ENCODE measurements at regions not wholly inside any gene's neighbourhood (a gene's known extent, or its start where the extent isn't known, plus 50 kb on each side); places are given as distances from the start of the nearest gene placed in this dataset.
A peak's percentile ranks its signal among the peaks of the same experiment; 100 is the strongest.

DNA sequence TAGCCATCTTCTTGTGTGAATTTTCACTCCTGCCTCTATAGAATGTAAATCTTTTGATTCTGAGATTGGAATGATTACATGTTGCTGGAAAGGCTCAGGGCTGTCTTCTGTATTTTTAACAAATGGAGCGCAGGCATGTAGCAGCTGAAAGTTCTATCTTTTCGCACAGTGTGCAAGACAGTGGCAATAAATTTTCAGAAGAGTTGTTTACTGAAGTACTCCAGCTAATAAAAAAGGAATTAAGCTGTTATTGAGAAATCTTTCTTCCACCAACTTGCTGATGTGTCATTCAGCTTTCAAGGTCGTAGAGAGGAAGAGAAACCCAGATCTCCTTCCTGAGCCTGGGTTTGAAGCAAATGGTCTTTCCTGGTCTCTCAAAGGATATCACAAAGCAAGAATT is 122.0 kb upstream of the PUDP start:
- no peak for DNase-seq

DNA sequence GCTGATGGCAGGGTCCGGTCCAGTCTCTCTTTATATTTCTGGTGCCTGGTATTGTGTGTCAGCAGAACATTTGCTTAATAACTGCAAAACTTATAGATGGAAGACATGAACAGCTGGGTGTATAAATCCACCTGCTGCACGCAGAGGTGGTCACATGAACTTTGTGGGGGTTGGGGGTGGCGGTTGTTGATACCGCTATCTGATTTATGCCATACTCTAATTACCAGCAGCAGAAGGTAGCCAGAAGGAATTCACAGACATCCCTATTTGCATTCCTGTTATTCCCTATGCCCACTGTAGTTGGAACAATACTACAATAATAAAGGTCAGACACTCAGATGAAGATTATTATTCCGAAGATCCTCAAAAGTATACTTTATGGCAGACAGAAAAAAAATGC is 121.6 kb upstream of the PUDP start:
- DNase-seq: no peak

DNA sequence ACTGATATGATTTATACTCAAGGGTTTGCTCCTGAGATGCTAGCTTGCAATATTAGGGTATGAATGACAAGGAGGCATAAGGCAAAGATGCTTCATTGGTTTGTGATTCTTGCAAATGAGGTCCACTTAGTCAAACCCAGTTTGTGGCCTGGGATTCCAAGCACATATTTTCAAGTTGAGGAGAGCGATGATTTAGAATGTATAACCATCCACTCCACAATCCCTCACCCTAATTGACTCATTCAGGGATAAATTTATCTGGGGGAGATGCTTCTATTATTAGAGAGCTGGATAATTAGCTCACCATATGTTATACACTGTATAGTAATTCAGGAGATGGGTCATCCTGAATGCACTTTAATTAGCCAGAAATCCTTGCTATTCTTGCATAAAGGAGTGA is 118.3 kb upstream of the PUDP start:
- DNase-seq: no peak

DNA sequence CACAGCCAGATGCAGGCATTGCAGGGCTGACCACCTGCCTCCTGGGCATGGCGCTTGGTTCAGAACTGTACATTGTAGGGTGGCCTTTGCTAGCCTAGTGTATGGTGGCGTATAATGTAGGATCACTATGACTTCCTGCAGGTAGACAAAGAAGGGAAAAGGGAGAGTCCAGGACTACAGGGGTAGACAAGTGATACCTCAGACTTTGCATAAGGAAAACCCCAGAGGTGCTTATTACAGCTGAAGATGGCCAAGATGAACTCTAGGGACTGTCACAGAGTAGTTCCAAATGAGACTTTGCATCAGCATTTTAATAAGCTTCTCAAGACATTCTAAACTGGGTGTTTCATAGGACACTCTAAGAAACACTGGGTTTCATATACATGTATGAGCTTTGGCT is 116.4 kb upstream of the PUDP start:
- no peak for DNase-seq

DNA sequence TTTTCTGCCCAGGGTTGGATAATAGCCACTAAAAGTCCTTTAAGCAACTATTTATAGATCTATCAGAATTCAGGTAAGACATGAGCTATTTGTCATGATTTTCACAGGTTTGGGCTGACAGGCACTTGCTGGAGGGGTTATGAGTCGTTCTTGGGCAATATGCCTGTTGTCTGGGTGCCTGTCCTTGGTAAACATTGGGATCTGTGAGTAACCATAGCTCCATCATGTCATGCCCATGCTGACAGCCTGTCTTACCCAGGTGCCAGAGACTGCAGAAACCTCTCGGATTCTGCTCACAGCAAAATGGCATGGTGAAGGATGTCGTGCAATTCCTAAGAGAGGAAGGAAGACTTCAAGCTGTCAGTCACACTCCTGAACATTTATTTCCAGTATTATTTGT is 116.0 kb upstream of the PUDP start:
- DNase-seq: no peak

DNA sequence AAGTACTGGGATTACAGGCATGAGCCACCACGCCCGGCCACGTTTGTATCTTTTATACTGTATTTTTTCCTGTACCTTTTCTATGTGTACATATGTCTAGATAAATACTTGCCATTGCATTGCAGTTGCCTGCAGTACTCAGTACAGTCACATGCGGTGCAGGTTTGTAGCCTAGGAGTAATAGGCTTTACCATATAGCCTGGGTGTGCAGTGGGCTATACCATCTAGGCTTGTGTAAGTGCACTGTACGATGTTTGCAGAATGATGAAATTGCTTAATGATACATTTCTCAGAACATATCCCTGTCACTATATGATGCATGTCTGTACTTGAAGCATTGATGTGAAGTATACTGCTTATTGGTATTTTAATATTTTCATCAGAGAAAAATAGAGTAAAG is 115.4 kb upstream of the PUDP start:
- no peak for DNase-seq

DNA sequence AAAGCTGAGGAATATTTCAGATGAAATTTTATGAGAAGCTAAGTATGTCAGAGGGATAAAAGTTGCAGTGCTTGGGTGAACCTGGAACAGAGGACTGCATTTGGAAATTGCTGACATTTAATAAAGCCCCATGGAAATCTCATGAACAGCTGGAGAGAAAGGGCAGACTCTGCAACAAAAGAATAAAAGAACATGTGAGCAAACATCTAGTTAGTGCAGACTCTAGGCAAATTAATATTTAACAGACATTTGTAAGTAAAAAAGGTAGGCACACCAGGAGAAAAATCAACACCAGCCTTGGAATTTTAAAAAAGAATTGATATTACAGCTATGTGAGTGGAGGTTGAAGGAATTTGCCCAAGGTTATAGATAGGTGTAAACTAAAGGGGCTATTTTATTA is 114.6 kb upstream of the PUDP start:
- no peak for DNase-seq

DNA sequence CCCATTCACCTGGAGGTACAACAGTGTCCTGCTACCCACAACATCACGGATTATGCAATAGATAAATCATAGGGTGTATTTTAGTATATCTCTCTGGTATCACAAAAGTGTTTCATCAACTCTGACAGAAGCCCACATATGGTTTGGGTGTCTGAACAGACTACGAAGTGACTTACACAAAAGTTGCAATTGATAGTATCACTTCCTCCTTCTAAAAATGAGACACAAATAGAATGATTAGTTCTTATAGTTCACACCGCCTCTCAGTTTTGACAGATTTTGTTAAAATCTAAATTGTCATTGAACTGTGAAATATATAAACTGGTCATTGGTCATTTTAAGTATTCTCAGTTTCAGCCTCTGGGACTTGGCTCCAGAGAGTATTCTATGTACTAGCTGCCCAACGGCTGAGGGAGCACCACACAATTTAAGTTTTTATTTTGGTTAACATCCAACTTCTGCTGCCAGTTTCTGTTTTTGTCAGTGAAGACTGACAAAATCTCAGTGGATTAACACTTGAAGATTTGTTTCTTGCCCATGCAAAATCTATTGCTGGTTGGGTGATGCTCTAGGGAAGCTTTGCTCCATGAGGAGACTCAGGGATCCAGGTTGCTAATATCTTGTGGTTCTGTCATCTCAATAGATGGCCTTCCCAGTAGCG is 113.8 kb upstream of the PUDP start:
- no peak for DNase-seq

DNA sequence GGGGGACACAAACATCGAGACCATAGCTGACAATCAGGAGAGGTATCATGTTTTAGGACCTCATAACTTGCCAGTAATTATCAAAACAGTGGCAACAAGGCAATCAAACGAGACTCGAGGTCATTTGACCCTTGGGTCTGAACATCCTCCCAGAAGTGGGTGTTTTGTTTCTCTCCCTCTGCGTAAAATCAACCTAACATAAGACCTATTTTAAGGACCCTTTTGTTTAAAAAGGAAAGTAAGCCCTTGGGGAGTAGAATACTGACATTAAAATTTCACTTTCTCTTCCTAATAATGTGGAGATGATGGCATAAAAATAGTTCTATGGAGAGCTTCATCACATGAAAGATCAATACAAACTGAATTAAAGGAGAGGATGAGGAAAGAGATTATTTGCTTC is 106.2 kb upstream of the PUDP start:
- DNase-seq: no peak

DNA sequence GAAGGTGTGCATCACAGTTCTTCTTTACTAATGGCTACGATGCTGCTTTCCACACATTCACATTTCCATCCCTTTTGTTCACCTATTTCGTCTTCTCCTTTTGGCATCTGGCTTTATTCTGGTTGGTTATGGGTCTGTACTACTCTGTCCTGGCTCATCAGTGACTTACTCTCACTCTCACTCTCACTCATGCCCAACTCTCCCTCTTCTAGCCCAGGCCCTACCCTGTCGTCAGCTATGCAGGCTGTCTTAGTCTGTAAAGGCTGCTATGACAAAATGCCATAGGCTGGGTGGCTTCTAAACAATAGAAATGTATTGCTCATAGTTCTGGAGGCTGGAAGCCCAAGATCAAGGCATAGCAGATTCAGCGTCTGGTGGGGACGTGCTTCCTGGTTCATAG is 105.6 kb upstream of the PUDP start:
- DNase-seq: no peak

DNA sequence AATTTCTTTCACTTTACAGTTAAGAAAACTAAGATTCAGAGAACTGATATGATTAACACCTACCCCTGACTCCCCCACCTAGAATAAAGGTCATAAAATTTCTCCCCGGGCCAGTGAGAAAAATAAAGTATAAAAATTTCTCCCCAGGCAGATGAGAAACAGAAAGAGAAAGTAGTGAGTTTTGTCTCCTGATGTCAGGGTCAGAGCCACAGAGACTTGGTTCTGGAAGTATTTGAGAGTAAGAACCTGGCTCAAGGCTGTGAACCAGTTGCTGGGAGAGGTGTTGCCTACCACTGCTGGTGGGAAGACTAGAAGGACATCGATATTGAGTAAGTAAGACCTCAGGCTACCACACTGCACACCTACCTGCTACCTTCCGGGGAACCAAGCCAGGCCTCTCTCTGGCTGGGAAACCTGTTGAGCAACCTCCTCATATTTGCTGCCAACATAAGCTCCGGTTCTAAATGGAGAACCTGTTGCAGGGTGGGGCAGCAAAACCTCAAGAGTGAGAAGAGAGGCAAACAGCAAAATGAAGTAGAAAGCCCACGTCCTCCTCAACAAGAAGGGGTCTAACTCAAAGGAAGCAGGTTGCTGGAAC is 104.2 kb upstream of the PUDP start:
- peak; percentile 16 for DNase-seq

DNA sequence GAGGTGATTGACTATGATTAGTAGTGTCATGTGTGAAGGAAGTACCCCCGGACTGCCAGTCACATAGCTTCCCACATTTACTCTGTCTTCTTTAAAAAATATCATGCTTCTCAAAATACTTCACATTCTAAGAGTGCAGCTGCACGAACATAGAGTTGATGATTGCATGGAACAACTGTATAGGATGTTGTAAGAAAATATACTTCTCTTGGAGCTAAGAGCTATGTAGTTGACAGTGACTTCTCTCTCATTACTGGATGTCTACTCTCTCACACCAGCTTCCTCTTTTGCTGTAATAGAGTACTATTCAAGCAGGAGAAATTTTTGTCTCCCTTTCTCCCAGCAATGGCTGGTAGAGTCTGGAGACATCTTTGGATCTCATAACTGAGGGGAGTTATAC is 99.4 kb upstream of the PUDP start:
- no peak for DNase-seq

DNA sequence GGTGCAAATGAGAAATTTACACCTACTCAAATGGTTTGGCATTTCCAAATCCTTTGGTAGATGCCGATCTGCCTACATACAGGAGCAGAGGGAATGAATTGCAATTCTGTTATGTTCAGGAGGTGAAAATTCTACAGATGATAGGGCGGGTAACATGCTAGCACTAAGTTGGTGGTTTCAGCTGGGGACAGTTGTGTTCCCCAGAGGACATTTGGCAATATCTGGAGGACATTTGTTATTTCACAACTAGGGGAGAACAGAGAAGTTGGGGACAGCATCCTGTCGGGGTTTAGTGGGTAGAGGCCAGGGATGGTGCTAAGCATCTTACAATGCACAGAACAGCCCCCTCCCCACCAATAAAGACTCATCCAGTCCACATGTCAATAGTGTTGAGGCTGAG is 96.5 kb upstream of the PUDP start:
- no peak for DNase-seq

DNA sequence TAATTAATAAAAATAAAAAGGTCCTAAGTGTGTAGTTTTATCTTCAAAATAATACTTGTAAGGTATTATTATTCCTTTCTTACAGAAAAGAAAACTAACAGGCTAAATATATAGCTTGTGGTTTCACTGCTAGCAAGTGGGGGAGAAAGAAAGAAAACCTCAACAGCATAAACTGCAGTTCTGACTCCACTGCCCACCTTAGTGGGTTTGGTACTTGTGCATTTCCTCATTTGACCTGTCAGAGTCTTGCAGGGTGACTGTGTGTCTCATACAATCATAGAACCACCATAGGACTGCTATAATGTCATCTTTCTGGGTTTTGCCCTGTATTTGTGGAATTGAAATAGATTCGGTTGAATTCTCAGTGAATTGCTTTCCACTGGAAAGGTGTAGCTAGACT is 94.7 kb upstream of the PUDP start:
- DNase-seq: no peak

DNA sequence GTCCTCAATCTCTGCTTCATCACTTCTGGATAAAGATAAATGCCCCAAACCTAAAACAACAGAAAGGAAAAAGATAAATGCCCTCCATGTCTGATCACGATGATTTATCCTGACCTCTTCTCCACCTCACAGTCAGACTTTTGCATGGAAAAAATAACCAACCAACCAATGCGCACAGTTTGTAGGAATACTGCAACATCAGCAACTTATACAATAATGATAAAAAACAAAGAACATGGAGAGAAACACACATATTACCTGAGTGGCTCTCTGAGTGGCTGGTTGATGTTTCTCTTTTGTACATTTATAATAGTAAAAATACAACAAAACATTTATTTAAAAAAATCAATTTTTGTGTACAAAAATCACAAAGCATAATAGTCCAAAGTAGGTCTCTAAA is 93.0 kb upstream of the PUDP start:
- DNase-seq: no peak

DNA sequence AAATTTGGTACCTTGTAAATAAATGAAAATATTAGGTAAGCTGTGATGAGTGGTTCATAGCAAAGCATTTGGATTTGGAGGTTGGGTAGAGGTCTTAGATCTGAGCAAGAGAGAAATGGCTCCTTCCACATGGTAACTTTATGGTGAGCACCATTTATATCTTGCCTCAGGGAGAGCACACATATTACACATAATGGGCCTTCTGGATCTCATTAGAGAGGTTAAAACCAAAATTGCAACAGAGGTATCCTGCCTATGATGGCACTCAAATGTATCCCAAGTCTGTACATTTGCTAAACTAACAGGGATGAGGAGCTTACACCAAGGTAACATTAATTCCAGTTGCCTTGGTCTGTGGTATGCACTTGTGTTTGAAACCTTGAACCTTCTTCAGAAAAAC is 87.1 kb upstream of the PUDP start:
- DNase-seq: no peak

DNA sequence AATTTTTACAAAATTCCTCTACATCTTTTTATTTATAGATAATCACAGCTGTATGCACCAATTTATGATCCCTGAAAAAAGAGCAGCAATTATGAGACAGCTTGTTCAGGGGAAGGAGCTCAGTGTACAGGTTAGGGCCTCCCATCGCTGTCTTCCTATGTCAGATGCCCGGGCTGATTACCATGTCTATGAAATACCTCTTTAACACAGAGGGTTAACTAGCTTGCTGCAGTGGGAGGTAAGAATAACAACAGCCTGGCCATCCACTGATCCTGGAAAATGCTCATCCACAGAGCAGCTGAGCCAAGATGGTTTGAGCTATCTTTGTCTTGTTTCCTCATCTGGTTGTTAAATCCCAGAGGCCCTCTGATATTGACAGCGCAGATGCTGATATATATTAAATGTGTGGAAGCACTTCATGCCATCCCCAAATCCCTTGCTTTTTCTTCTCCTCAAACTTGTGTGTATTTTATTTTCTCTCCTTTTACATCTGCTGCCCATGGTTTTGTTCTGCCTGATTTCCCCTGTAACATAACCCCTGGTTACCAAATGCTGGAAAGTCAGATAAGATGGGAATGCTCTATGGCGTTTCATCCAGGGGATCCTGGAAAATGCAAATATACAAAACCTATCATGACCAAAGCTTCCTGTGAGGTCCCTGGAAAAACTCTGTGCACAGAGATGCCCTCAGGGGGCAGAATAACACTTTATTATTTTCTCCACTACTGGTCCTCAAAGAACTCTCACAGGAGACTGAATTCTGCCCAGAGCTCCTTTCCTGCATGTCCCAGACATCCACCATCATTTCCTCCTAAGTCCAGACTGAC is 85.8 kb upstream of the PUDP start:
- no peak for DNase-seq

DNA sequence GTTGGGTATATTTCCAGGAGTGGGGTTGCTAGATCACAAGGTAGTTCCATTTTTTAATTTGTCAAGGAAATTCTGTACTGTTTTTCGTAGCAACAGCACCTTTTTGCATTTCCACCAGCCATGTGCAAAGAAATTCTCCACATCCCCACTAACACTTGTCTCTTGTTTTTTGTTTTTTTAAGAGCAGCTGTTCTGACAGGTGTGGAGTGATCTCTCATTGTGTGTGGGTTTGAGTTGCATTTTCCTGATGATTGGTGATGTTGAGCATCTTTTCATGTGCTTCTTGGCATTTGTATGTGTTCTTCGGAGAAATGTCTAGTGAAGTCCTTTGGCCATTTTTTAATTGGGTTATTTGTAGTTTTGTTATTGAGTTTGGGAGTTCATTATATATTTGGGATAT is 80.3 kb upstream of the PUDP start:
- no peak for DNase-seq

DNA sequence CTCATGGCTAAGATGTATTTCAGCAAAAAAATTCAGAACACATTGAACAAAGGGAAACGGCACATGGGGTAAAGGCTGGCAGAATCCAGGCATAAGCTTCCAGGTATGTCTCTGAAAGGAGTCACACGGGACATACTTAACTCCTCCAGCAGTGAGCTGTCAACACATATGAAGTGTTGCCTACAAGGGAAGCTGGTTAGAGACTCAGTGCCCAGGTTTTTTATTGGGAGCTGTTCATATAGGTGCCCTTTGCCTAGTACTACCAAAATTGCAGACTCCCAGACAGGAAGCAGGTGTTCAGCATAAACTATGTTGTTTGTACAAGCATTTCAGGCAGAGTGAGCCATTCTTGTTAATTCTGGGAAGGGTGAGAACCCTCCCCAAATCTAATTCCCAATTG is 77.4 kb upstream of the PUDP start:
- DNase-seq: peak; percentile 16

DNA sequence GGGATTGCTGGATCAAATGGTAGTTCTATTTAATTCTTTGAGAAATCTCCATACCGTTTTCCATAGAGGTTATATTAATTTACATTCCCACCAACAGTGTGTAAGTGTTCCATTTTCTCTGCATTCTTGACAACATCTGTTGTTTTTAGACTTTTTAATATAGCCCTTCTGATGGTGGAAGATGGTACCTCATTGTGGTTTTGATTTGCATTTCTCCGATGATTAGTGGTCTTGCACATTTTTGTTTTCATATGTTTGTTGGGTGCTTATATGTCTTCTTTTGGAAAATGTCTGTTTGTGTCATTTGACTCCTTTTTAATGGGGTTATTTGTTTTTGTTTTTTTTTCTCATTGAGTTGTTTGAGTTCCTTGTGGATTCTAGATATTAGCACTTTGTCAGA is 75.3 kb upstream of the PUDP start:
- no peak for DNase-seq

DNA sequence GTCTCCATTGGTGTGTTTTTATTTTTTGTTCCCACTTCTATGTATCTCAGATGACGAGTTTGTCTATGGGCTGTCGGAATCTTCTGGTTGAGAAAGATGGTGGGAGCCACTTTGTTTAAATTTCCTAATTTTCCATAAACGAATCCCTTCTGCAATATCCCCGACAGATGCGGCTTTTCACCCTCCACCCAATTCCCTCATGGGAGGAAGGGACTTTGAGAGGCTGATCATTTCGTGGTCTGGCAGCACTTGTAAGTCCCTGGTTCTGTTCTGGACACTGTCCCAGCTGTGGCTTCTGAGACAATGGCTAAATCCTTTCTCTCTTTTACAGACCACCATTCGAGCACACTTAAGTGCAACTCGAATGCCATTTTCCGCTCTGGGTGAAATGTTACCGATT is 72.2 kb upstream of the PUDP start:
- DNase-seq: no peak

DNA sequence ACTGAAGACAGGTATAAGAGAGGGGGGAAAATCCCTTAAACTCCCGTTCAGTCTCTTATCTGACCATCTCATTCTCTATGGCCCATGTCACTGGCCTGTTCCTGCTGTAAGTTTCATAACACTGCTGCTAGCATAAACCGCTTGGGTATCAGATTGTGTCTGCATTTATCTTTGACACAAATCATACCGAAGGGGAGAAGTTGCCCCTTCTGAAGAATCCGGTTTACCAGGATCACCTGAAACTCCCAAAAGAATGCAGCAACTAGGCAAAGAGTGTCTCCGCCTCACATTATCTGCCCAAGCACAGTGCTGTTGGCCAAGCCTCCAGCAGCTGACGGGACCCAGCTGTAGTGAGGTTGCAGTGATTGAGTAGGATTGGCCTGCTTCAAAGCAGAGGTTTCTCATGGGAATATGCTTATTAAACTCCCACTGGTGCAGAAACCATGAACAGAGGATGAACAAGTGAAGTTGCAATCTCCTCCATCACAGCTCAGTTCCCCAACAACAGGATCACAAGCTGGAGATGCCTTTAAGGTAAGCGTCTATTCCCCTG is 71.3 kb upstream of the PUDP start:
- DNase-seq: no peak

DNA sequence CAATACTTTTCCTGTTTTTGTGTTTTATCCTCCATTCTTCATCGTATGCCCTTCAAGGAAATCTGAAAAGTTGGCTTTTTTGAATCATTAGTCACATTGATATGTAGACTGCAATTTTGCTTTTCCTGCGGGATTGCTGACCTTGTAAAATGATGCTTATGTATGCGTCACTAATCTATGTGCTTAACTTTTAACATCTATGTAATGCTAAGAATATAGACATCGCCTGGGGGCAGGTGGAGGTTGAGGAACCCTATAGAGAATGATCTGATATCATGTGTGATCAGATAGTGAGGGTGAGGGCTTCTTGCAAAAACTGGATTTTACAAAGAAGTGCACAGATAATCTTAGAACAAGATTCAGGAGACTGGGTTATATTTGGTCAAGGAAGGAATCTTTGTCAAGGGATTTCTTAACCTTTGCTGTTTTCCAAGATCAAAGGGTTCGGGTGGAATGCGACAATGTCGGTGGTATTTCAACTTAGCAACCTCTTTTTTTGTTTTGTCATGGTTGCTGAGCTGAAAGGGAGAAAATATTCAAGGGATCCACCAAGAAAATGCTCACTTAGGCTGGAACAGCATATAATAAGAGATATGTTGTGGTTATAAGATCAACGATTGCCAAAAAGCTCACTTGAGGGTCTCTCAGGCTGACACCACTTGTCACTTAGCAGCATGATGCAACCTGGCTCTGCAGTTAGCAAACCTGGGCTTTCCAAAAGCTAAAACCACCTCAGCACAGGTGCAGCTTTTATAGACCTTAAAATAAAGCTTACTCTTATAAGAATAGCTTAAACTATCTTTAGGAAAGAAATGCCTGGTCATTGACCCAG is 70.6 kb upstream of the PUDP start:
- no peak for DNase-seq
